ENCODE measurements at regions not wholly inside any gene's neighbourhood (a gene's known extent, or its start where the extent isn't known, plus 50 kb on each side); places are given as distances from the start of the nearest gene placed in this dataset.
"Not testable (repeated sequence)": the region's sequence is repeated elsewhere in the genome, so short reads cannot be mapped to it uniquely, and the experiment has no call there.

DNA sequence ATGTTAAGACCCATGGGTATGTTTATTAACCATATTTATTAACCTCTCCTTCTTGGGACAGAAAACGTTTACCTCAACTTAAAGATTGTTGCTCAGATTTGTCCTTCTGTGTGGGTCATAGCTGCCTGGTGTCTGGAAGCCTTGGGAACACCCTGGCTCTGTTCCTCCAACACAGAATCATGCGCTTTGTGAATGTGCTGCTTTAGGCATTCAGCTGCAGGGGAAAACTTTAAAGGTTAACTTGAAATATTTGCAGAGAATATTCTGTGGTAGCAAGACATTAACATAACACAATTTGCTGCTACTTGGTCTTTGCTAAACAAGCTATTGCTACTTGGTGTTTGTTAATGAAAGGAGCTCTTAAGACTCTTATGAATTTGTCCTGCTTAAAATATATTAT, 50.5 kb upstream of the THOC3 start:
- H3K9me3 ChIP-seq (ENCODE audit: control insufficient read depth in 4 of 4, insufficient read depth in 3 of 4, low read length in 3 of 4); H3K4me3 ChIP-seq; H3K36me3 ChIP-seq (ENCODE audit: control insufficient read depth in 4 of 4, insufficient read depth in 4 of 4, low read length in 4 of 4); H3K9ac ChIP-seq (ENCODE audit: insufficient read depth in 1 of 2, low read length in 2 of 2); DNase-seq; H3K27ac ChIP-seq (ENCODE audit: low read depth in 1 of 2, low read length in 1 of 2); ATAC-seq (ENCODE audit: insufficient read depth, low FRiP score); H3K4me1 ChIP-seq (ENCODE audit: control insufficient read depth in 5 of 5, insufficient read depth in 5 of 5, low read length in 5 of 5); H3K27me3 ChIP-seq (ENCODE audit: control insufficient read depth in 3 of 3, insufficient read depth in 3 of 3, low read length in 2 of 3): not testable (repeated sequence)
- WGBS, 2 donors: no CpG with 5 or more reads among the region's 2 CpGs

DNA sequence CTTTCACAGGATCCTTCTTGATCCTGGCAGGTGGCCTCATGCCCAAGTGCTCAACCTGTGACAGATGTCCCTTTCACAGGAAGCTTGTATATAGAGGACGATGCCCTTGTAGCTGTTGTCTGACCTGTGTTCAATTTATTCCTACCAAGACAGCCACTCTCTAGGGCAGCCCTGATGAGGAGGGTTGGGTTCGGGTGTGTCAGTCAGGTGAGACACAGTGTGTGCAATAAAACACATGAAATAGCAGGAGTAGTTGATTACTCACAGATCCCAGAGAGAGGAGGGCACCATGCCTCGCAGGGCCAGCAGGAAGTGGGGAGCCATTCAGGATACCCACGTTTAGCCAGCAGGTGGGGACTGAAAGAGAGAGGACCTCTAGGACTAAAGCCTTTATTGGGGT, 52.7 kb upstream of the THOC3 start:
- WGBS, 2 donors: 83 to 92% methylated on average over 1 of the region's 4 CpGs
- H3K9ac ChIP-seq (ENCODE audit: insufficient read depth in 1 of 2, low read length in 2 of 2); H3K36me3 ChIP-seq (ENCODE audit: control insufficient read depth in 4 of 4, insufficient read depth in 4 of 4, low read length in 4 of 4); H3K4me1 ChIP-seq (ENCODE audit: control insufficient read depth in 5 of 5, insufficient read depth in 5 of 5, low read length in 5 of 5); DNase-seq; H3K4me3 ChIP-seq; H3K27ac ChIP-seq (ENCODE audit: low read depth in 1 of 2, low read length in 1 of 2); H3K9me3 ChIP-seq (ENCODE audit: control insufficient read depth in 4 of 4, insufficient read depth in 3 of 4, low read length in 3 of 4); ATAC-seq (ENCODE audit: insufficient read depth, low FRiP score); H3K27me3 ChIP-seq (ENCODE audit: control insufficient read depth in 3 of 3, insufficient read depth in 3 of 3, low read length in 2 of 3): not testable (repeated sequence)

DNA sequence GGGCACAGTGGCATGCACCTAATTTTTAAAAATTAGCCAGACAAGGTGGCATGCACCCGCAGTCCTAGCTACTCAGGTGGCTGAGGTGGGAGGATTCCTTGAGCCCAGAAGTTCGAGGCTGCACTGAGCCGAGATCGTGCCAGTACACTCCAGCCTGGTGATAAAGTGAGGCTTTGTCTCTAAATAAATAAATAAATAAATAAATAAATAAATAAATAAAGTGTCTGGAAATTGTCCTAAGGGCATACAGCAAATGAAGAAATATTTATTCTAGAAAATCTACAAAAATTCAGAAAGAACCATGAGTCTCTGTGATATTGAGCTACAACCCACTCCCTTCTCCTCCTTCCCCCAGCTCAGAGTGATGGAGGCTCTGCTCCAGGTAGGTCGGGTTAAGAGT, 55.4 kb upstream of the THOC3 start:
- not testable (repeated sequence) for H3K27ac ChIP-seq (ENCODE audit: low read depth in 1 of 2, low read length in 1 of 2); H3K36me3 ChIP-seq (ENCODE audit: control insufficient read depth in 4 of 4, insufficient read depth in 4 of 4, low read length in 4 of 4); H3K9ac ChIP-seq (ENCODE audit: insufficient read depth in 1 of 2, low read length in 2 of 2); DNase-seq; H3K4me3 ChIP-seq; H3K27me3 ChIP-seq (ENCODE audit: control insufficient read depth in 3 of 3, insufficient read depth in 3 of 3, low read length in 2 of 3); H3K4me1 ChIP-seq (ENCODE audit: control insufficient read depth in 5 of 5, insufficient read depth in 5 of 5, low read length in 5 of 5); ATAC-seq (ENCODE audit: insufficient read depth, low FRiP score); H3K9me3 ChIP-seq (ENCODE audit: control insufficient read depth in 4 of 4, insufficient read depth in 3 of 4, low read length in 3 of 4)
- WGBS, 2 donors: 91 to 100% methylated on average over 3 of the region's 5 CpGs

DNA sequence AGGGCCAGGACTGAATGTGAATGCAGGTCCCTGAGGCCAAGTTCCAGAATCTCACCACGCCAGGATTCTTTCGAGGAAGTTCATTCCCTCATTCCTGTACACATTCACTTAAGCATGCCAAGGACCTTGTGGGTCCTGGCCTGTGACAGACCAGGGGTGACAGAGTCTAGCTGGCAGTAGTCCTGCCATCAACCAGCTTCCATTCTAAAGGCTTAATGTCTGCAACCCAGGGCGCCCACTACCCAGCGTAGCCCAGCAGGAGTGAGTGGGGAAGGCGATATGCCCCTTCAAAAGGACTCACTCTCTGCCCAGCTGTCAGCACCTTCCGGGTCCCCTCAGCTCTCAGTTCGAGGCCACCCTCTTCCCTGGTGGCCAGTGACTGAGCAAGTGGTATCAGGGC, 61.3 kb upstream of the THOC3 start:
- DNase-seq; H3K9me3 ChIP-seq (ENCODE audit: control insufficient read depth in 4 of 4, insufficient read depth in 3 of 4, low read length in 3 of 4); H3K4me1 ChIP-seq (ENCODE audit: control insufficient read depth in 5 of 5, insufficient read depth in 5 of 5, low read length in 5 of 5); H3K27me3 ChIP-seq (ENCODE audit: control insufficient read depth in 3 of 3, insufficient read depth in 3 of 3, low read length in 2 of 3); H3K36me3 ChIP-seq (ENCODE audit: control insufficient read depth in 4 of 4, insufficient read depth in 4 of 4, low read length in 4 of 4); ATAC-seq (ENCODE audit: insufficient read depth, low FRiP score); H3K9ac ChIP-seq (ENCODE audit: insufficient read depth in 1 of 2, low read length in 2 of 2); H3K4me3 ChIP-seq; H3K27ac ChIP-seq (ENCODE audit: low read depth in 1 of 2, low read length in 1 of 2): not testable (repeated sequence)
- WGBS, 2 donors: 92 to 97% methylated on average over 4 of the region's 7 CpGs

DNA sequence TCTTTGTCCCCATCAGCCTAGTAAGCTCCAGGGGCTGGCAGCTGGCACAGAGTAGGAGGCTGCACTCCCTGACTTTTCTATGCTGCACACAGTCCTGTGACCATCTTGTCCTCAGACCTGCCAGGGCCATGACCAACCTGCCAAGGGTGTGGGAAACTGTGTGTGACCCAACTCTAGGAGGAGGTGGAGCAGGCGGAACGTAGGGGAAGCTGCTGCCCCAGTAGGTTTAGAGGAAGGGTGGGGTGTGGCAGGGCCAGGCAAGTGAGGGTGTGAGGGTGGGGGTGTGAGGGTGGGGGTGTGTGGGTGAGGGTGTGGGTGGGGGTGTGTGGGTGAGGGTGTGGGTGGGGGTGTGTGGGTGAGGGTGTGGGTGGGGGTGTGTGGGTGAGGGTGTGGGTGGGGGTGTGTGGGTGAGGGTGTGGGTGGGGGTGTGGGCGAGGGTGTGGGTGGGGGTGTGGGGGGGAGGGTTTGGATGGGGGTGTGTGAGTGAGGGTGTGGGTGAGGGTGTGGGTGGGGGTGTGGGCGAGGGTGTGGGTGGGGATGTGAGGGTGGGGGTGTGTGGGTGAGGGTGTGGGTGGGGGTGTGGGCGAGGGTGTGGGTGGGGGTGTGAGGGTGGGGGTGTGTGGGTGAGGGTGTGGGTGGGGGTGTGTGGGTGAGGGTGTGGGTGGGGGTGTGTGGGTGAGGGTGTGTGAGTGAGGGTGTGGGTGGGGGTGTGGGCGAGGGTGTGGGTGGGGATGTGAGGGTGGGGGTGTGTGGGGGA, 62.4 kb upstream of the THOC3 start:
- H3K4me1 ChIP-seq (ENCODE audit: control insufficient read depth in 5 of 5, insufficient read depth in 5 of 5, low read length in 5 of 5); H3K27me3 ChIP-seq (ENCODE audit: control insufficient read depth in 3 of 3, insufficient read depth in 3 of 3, low read length in 2 of 3); ATAC-seq (ENCODE audit: insufficient read depth, low FRiP score); H3K9ac ChIP-seq (ENCODE audit: insufficient read depth in 1 of 2, low read length in 2 of 2); H3K27ac ChIP-seq (ENCODE audit: low read depth in 1 of 2, low read length in 1 of 2); H3K36me3 ChIP-seq (ENCODE audit: control insufficient read depth in 4 of 4, insufficient read depth in 4 of 4, low read length in 4 of 4); H3K4me3 ChIP-seq; DNase-seq; H3K9me3 ChIP-seq (ENCODE audit: control insufficient read depth in 4 of 4, insufficient read depth in 3 of 4, low read length in 3 of 4): not testable (repeated sequence)
- WGBS, 2 donors: no CpG with 5 or more reads among the region's 6 CpGs

DNA sequence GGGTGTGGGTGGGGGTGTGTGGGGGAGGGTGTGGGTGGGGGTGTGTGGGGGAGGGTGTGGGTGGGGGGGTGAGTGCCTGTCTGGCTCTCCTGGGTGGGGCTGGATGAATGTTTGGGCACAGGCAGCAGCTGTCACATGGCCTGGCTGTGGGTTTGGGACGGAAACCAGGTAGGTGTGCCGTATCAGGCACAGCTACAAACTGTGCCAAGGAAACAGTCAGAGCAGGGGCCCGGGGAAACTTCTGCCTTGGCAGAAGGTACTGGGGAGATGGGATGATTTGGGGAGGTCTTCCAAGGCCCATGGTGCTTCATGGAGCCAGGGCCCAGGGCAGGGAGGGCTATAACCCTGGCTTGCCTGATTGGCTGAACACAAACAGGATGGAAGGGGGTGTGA, 63.0 kb upstream of the THOC3 start:
- not testable (repeated sequence) for H3K4me1 ChIP-seq (ENCODE audit: control insufficient read depth in 5 of 5, insufficient read depth in 5 of 5, low read length in 5 of 5); H3K9me3 ChIP-seq (ENCODE audit: control insufficient read depth in 4 of 4, insufficient read depth in 3 of 4, low read length in 3 of 4); H3K9ac ChIP-seq (ENCODE audit: insufficient read depth in 1 of 2, low read length in 2 of 2); H3K4me3 ChIP-seq; H3K27ac ChIP-seq (ENCODE audit: low read depth in 1 of 2, low read length in 1 of 2); H3K27me3 ChIP-seq (ENCODE audit: control insufficient read depth in 3 of 3, insufficient read depth in 3 of 3, low read length in 2 of 3); H3K36me3 ChIP-seq (ENCODE audit: control insufficient read depth in 4 of 4, insufficient read depth in 4 of 4, low read length in 4 of 4); ATAC-seq (ENCODE audit: insufficient read depth, low FRiP score); DNase-seq
- WGBS, 2 donors: 40% methylated on average over 1 of the region's 3 CpGs; no CpG with 5 or more reads in 1 of the 2 donors

DNA sequence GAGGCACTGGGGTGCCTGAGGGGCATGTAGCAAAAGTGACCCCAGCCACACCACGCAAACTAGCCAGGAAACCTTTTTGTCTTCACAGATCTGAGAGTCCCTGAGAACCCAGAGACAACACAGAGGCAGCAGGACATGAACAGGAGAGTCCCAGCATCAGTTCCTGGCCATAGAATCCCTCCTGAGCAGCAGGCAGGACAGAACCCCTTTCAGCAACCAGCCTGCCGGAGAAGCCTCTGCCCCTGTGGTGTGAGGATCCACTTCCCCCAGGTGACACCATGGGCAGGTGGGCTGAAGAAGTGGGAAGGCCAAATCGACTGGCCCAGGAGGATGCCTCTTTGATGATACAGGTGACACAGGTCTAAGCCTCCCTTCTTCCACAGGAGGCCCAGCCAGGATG, 65.1 kb upstream of the THOC3 start:
- H3K27ac ChIP-seq (ENCODE audit: low read depth in 1 of 2, low read length in 1 of 2); H3K9ac ChIP-seq (ENCODE audit: insufficient read depth in 1 of 2, low read length in 2 of 2); H3K4me3 ChIP-seq; ATAC-seq (ENCODE audit: insufficient read depth, low FRiP score); DNase-seq; H3K4me1 ChIP-seq (ENCODE audit: control insufficient read depth in 5 of 5, insufficient read depth in 5 of 5, low read length in 5 of 5); H3K27me3 ChIP-seq (ENCODE audit: control insufficient read depth in 3 of 3, insufficient read depth in 3 of 3, low read length in 2 of 3); H3K9me3 ChIP-seq (ENCODE audit: control insufficient read depth in 4 of 4, insufficient read depth in 3 of 4, low read length in 3 of 4); H3K36me3 ChIP-seq (ENCODE audit: control insufficient read depth in 4 of 4, insufficient read depth in 4 of 4, low read length in 4 of 4): not testable (repeated sequence)
- 73 to 76% methylated on average over 2 of the region's 3 CpGs for WGBS, 2 donors

DNA sequence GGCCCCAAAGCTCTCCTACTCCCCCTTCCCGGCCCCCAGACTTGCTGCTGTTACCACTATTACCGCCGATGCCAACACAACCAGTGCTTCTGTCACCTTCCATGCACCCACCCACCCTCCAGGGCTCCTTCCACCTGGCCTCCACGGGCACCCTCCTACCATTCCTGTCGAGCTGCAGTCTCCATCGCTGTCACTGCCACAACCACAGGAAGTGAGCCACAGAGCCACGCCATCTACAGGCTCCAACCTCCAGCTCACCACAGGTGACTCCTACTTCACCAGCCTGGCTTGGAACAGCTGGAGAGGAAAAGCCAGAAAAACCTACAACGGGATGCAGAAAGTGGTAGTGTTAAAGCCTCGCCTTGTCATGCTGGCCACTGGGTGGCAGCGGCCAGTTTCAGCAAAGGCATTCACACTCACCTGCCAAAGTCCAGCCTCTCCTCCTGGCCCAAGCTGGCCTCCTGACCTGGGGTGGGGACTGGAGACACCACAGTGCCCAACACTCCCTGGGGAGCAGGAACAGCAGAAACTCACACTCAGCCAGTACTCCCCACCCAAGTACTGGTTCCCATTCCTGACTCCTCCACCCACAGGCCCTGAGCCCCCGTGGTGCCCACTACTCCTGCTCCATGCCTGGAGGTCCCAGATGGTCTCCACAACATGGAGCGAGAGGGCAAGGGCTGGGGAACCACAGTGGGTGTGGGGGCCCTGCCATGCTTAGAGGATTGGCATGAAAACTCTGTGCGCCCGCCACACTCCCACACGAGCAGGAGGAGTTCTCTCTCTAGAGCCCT, 66.5 kb upstream of the THOC3 start:
- DNase-seq; H3K4me1 ChIP-seq (ENCODE audit: control insufficient read depth in 5 of 5, insufficient read depth in 5 of 5, low read length in 5 of 5); H3K9ac ChIP-seq (ENCODE audit: insufficient read depth in 1 of 2, low read length in 2 of 2); H3K27ac ChIP-seq (ENCODE audit: low read depth in 1 of 2, low read length in 1 of 2); H3K4me3 ChIP-seq; ATAC-seq (ENCODE audit: insufficient read depth, low FRiP score); H3K36me3 ChIP-seq (ENCODE audit: control insufficient read depth in 4 of 4, insufficient read depth in 4 of 4, low read length in 4 of 4); H3K27me3 ChIP-seq (ENCODE audit: control insufficient read depth in 3 of 3, insufficient read depth in 3 of 3, low read length in 2 of 3); H3K9me3 ChIP-seq (ENCODE audit: control insufficient read depth in 4 of 4, insufficient read depth in 3 of 4, low read length in 3 of 4): not testable (repeated sequence)
- WGBS, 2 donors: 92 to 98% methylated on average over 5 of the region's 15 CpGs

Measured in lung (tissue), 9 donors.